PC-3 (cell line): ENCODE measurements at regions not wholly inside any gene's neighbourhood (a gene's known extent, or its start where the extent isn't known, plus 50 kb on each side); places are given as distances from the start of the nearest gene placed in this dataset.

ENCODE experiments used
- CTCF ChIP-seq: fragments of 300-600 bp; sonication (generic); conservative IDR thresholded peaks from 2 replicates; pipeline ENCODE4 v1.5.1; 2017; ENCODE audit warnings: antibody characterized with exemption, low read depth, mild to moderate bottlenecking, low read length
- EZH2 ChIP-seq: fragments of 300-600 bp; sonication (generic); IDR thresholded peaks from one replicate; pipeline ENCODE4 v1.6.1; 2017; ENCODE audit warnings: antibody characterized with exemption, mild to moderate bottlenecking, low read length; ENCODE audit not compliant: unreplicated experiment
- EZH2phosphoT487 ChIP-seq: fragments of 300-600 bp; sonication (generic); IDR thresholded peaks from 2 replicates; pipeline ENCODE4 v1.6.1; 2018; ENCODE audit warnings: mild to moderate bottlenecking, antibody characterized with exemption, low read length, borderline replicate concordance

GRCh38 chr1:72336776-72337175 lies 54.4 kb upstream of the NEGR1 start:
- TF ChIP-seq EZH2 (no peak), EZH2phosphoT487 (no peak), CTCF (no peak)
